ENCODE measurements at regions not wholly inside any gene's neighbourhood (a gene's known extent, or its start where the extent isn't known, plus 50 kb on each side); places are given as distances from the start of the nearest gene placed in this dataset.

- Mint-ChIP-seq H3K36me3 (ENCODE audit: insufficient read depth) (no peaks in the 10 kb centered on the region), H3K4me1 (ENCODE audit: low read depth) (peaks cover 6% of the 10 kb centered on the region), H3K27me3 (ENCODE audit: low read depth) (peaks cover 9% of the 10 kb centered on the region), H3K4me3 (no peak overlapping the region), H3K9me3 (no peaks in the 10 kb centered on the region)
- DNase-seq (no peak), ATAC-seq (no peak)
Measured at GRCh38 chr10:25076506-25077177, 60.2 kb downstream of the THNSL1 start.

DNA sequence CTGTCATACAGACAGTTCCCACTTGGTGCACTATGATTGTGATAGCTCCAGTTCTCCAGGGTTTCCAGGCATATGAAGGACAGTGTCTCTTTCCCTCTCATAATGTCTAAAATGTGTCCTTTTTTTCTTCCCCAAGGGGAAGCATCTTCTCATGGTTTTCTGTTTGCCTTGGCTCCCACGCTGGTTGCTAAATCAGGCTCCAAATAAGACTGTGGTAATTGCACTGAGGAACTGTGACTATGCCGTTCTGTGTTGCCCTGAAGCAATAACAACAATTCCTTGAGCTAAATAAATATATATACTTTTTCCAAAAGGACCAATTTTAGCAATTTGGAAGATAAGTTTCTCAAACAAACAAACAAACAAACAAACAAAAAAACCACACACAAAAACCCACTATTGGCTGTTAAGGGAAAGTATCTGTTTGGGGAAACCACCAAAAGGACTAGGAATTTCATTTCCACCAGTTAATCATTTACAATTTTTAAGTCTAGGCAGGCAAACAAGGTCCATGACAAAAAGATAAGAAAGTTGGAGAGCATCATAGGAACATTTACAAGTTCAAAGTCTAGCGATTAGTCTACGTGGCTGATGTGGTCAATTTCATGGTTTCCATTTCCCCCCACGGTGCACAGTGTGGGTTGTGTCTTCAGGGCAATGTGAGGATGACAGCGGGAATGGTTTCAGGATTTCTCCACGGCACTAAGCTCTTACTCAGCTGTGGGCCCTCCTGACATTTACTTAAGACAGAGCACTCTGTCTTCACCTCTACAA is 62.4 kb downstream of the THNSL1 start:
- no peaks in the 10 kb centered on the region for H3K9me3 Mint-ChIP-seq
- H3K4me1 Mint-ChIP-seq (ENCODE audit: low read depth): peaks cover 6% of the 10 kb centered on the region
- no peak overlapping the region for H3K4me3 Mint-ChIP-seq
- no peaks in the 10 kb centered on the region for H3K36me3 Mint-ChIP-seq (ENCODE audit: insufficient read depth)
- DNase-seq (no peak), ATAC-seq (no peak)
- peaks cover 11% of the 10 kb centered on the region for H3K27me3 Mint-ChIP-seq (ENCODE audit: low read depth)

DNA sequence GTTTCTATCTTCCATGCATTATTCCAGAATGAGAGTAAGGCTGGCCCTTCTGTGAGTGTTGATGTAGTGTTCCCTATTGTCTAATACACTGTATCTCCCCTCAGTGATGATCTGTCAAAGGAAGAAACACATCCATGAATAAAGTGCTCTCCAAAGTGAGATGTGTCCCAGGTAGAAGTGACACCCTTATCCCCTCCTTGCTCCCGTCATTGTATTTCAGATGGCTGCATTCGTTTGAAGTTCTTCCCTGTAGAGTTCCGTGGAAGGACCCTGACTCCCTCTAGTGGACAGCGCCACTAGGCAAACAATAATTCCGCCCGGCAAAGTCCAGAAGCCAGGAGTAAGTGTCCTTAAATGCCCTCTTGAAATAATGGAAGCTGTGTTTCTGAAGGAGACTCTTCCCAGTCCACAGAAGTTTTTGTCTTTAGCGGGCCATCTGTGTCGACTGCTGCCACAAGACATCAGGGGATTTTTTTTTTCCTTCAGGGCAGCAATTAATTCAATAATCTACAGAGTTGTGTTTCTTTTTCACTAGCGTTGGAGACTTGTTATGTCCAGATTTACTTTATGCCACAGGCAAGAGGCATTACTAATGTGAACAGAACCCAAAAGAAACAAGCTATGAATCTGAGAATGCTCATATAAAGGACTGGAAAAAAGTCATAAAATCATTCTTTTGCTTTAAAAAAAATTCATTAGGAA is 64.6 kb downstream of the THNSL1 start:
- H3K4me3 Mint-ChIP-seq: no peak overlapping the region
- DNase-seq: peak; percentile 41
- H3K27me3 Mint-ChIP-seq (ENCODE audit: low read depth): peaks cover 8% of the 10 kb centered on the region
- peak; percentile 63 to 66 for ATAC-seq
- H3K36me3 Mint-ChIP-seq (ENCODE audit: insufficient read depth): no peaks in the 10 kb centered on the region
- peaks cover 6% of the 10 kb centered on the region for H3K4me1 Mint-ChIP-seq (ENCODE audit: low read depth)
- H3K9me3 Mint-ChIP-seq: no peaks in the 10 kb centered on the region

DNA sequence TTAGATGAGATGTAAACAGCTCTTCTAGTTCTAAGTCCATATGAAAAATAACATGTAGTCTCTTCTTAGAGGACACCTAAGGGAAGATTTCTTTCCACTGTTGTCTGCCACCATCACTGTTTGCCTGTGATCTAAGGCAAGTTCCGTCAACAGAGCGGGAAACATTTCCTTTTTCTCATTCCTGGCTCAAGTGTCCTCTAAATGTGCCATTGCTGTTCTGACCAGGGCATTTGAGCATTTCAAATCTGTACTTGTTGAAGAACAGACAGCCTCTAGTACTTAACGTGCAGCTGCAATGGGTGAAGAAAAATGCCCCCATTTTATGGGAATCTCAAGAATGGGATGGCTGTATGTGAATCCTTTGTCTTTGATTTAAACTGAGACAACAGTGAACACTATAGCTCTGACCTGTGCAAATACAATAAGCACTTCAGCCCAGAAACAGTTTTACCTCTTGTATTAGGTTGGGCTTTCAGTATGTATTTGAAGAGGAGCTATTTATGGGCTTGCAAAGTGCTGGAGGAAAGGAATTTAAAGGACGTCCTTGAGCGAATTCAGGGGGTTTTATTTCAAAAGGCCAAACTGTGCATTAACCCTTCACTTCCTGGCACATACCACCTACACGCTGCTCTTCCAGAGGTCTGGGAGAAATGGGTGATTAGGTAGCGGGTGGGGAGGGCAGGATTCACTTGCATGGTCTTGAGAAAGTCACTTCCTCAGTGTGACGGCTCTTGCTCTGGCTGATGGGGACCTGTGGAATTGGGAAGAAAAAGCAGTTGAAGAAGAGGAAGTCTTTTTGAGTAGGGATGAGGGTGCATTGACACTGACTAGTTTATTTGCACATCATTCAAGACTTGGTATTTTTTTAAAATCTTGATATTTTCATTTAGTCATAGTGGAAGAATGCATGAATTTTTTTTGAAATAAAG is 66.1 kb downstream of the THNSL1 start:
- Mint-ChIP-seq H3K4me1 (ENCODE audit: low read depth) (peaks cover 6% of the 10 kb centered on the region), H3K9me3 (no peaks in the 10 kb centered on the region)

DNA sequence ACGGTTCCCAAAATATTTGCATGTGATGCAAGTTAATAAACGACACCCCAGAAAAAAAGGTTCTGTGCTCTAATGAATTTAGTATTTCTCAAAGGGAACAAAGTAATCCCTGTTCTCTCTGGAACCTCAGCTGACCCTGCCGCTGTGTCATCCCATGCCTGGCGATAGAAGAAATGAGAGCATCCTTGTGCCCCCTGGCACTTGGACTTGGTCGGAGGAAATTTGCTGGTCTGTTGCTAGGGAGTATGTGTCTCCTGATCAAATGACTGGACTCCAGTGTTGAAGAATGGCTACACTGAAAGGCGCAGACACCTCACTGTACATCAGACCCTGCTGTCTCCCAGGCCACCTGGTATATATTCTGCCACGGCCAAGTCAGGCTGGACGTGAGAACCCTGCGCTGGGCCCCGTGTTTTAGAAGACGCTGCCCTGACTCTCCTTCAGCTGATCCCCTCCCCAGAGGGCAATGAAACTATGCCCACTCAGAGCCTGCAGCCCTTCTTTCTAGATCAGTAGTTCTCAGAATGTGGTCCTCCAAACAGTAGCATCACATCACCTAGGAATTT is 67.2 kb downstream of the THNSL1 start:
- Mint-ChIP-seq H3K4me3 (no peak overlapping the region), H3K36me3 (ENCODE audit: insufficient read depth) (no peaks in the 10 kb centered on the region), H3K27me3 (ENCODE audit: low read depth) (peaks cover 12% of the 10 kb centered on the region), H3K4me1 (ENCODE audit: low read depth) (peaks cover 6% of the 10 kb centered on the region), H3K9me3 (no peaks in the 10 kb centered on the region)
- ATAC-seq (no peak), DNase-seq (no peak)

More for the DNA sequence above, 66.1 kb downstream of the THNSL1 start:
- H3K27me3 Mint-ChIP-seq (ENCODE audit: low read depth): peaks cover 8% of the 10 kb centered on the region
- H3K36me3 Mint-ChIP-seq (ENCODE audit: insufficient read depth): no peaks in the 10 kb centered on the region
- H3K4me3 Mint-ChIP-seq: no peak overlapping the region
- no peak for DNase-seq
- no peak for ATAC-seq

DNA sequence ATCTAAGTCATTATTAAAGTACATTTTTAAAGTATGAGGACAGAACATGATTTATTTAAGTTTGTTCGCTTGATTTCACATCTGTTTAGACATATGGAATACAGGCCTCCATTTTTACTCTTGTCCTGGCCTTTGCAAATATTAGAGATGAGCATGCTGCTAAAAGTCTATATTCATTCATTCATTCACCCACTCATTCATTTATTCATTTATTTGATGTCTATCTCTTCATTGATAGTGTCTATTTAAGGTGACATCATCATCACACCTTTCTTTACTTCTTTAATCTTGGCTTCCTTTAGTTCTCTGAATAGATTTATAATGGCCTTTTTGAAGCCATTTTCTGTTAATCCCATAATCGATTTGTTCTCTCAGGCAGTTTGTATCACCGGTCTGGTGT is 68.0 kb downstream of the THNSL1 start:
- H3K36me3 Mint-ChIP-seq (ENCODE audit: insufficient read depth): no peaks in the 10 kb centered on the region
- H3K4me1 Mint-ChIP-seq (ENCODE audit: low read depth): peaks cover 4% of the 10 kb centered on the region
- DNase-seq: no peak
- no peak overlapping the region for H3K4me3 Mint-ChIP-seq
- ATAC-seq: no peak
- H3K9me3 Mint-ChIP-seq: no peaks in the 10 kb centered on the region
- peaks cover 12% of the 10 kb centered on the region for H3K27me3 Mint-ChIP-seq (ENCODE audit: low read depth)

DNA sequence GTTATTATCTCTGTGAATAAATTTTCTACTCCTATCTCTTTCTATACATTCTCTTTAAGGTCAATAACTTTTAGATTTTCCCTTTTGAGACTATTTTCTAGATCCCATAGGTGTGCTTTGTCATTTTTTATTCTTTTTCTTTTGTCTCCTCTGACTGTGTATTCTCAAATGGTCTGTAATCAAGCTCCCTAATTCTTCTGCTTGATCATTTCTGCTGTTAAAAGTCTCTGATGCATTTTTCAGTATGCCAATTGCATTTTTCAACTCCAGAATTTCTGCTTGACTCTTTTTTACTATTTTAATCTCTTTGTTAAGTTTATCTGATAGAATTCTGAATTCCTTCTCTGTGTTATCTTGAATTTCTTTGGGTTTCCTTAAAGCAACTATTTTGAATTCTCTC is 78.2 kb downstream of the THNSL1 start:
- Mint-ChIP-seq H3K36me3 (ENCODE audit: insufficient read depth) (no peaks in the 10 kb centered on the region), H3K4me3 (no peak overlapping the region), H3K9me3 (peaks cover 27% of the 10 kb centered on the region), H3K4me1 (ENCODE audit: low read depth) (no peaks in the 10 kb centered on the region), H3K27me3 (ENCODE audit: low read depth) (peaks cover 16% of the 10 kb centered on the region)
- ATAC-seq (no peak), DNase-seq (no peak)

GRCh38 chr10:25097669-25098411 is 77.0 kb upstream of the GPR158 start:
- H3K36me3 Mint-ChIP-seq (ENCODE audit: insufficient read depth): no peaks in the 10 kb centered on the region
- H3K4me3 Mint-ChIP-seq: no peak overlapping the region
- DNase-seq (no peak), ATAC-seq (no peak)
- peaks cover 27% of the 10 kb centered on the region for H3K9me3 Mint-ChIP-seq
- H3K27me3 Mint-ChIP-seq (ENCODE audit: low read depth): peaks cover 32% of the 10 kb centered on the region
- no peaks in the 10 kb centered on the region for H3K4me1 Mint-ChIP-seq (ENCODE audit: low read depth)

- Mint-ChIP-seq H3K27me3 (ENCODE audit: low read depth) (peaks cover 27% of the 10 kb centered on the region), H3K4me3 (no peak overlapping the region), H3K9me3 (peaks cover 5% of the 10 kb centered on the region), H3K36me3 (ENCODE audit: insufficient read depth) (no peaks in the 10 kb centered on the region), H3K4me1 (ENCODE audit: low read depth) (no peaks in the 10 kb centered on the region)
- no peak for ATAC-seq
- no peak for DNase-seq
Measured at GRCh38 chr10:25100141-25100540, 74.7 kb upstream of the GPR158 start.

- Mint-ChIP-seq H3K4me3 (no peak overlapping the region), H3K4me1 (ENCODE audit: low read depth) (no peaks in the 10 kb centered on the region), H3K27me3 (ENCODE audit: low read depth) (peaks cover 30% of the 10 kb centered on the region), H3K36me3 (ENCODE audit: insufficient read depth) (no peaks in the 10 kb centered on the region), H3K9me3 (peaks cover 4% of the 10 kb centered on the region)
- no peak for ATAC-seq
- no peak for DNase-seq
Measured at GRCh38 chr10:25101461-25102146, 73.2 kb upstream of the GPR158 start.

DNA sequence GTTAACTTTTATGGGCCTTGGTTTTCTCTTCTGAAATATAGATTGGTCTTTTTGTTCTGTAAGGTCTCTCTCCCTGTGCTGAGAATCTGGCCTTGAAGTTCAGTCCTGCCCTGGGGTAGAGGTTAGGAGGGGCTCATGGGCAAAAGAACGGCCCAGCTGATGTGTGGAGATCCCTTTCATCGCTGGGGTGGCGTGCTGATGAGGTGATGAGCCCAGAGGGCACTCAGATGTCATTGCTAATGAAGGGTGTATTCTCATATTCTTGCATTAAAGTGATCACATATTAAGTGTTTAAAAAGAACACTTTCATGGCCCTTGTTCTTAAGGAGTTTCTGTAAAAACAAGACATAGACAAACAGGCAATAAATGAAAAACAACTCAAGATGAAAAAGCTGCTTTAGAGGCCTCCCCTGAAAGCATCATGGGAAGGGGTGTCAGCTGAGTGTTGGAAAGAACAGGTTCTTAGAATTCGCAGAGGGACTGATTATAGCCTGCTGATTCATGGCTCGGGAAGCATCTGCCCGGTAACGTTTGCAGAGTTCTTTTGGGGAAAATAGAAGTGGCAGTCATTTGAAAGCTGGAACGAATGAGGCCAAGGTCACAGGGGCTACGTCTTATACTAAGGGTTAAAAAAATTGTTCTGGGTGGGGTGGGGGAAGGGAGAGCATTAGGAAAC is 72.5 kb upstream of the GPR158 start:
- ATAC-seq (no peak), DNase-seq (no peak)
- Mint-ChIP-seq H3K9me3 (no peaks in the 10 kb centered on the region), H3K36me3 (ENCODE audit: insufficient read depth) (no peaks in the 10 kb centered on the region), H3K4me3 (no peak overlapping the region), H3K4me1 (ENCODE audit: low read depth) (no peaks in the 10 kb centered on the region), H3K27me3 (ENCODE audit: low read depth) (peaks cover 26% of the 10 kb centered on the region)

- ATAC-seq (no peak), DNase-seq (no peak)
- Mint-ChIP-seq H3K4me3 (no peak overlapping the region), H3K9me3 (no peaks in the 10 kb centered on the region), H3K36me3 (ENCODE audit: insufficient read depth) (no peaks in the 10 kb centered on the region), H3K4me1 (ENCODE audit: low read depth) (no peaks in the 10 kb centered on the region), H3K27me3 (ENCODE audit: low read depth) (peaks cover 25% of the 10 kb centered on the region)
Measured at GRCh38 chr10:25103703-25104102, 71.1 kb upstream of the GPR158 start.
